ENCODE measurements at regions not wholly inside any gene's neighbourhood (a gene's known extent, or its start where the extent isn't known, plus 50 kb on each side); places are given as distances from the start of the nearest gene placed in this dataset.

- ATAC-seq (no peak), DNase-seq (no peak)
- intact Hi-C loops (cut with DNase I): loop anchor here in 3 of 10 donors (5.0 to 10.0 kb wide), 3 partner anchors 347 to 357 kb away; no protein-coding TSS in a partner anchor
- Histone ChIP-seq H3K9me3 (peaks cover 0 to 11% (median 0%) of the 10 kb centered on the region in 11 donors), H3K27ac (no peak overlapping the region), H3K27me3 (no peaks in the 10 kb centered on the region), H3K4me3 (no peak overlapping the region), H3K4me1 (peaks cover 0 to 42% (median 18%) of the 10 kb centered on the region in 9 donors), H3K36me3 (no peaks in the 10 kb centered on the region)
- 92 to 98% methylated on average over 2 of the region's 2 CpGs for WGBS, 2 donors
- TF ChIP-seq CTCF (IDR thresholded peaks at IDR 0.05): no peak
Observed at GRCh38 chr10:44042075-44042770, 342.7 kb downstream of the CXCL12 start.

- 67 to 72% methylated on average over 3 of the region's 3 CpGs for WGBS, 2 donors
- peaks cover 0 to 11% (median 0%) of the 10 kb centered on the region in 11 donors for H3K9me3 ChIP-seq
- ATAC-seq: no peak
Observed at GRCh38 chr10:44039599-44039998, 345.3 kb downstream of the CXCL12 start.

GRCh38 chr10:44036425-44036824, 348.5 kb downstream of the CXCL12 start:
- Histone ChIP-seq H3K36me3 (no peaks in the 10 kb centered on the region), H3K9me3 (peaks cover 0 to 10% (median 0%) of the 10 kb centered on the region in 11 donors), H3K27me3 (no peaks in the 10 kb centered on the region), H3K27ac (no peak overlapping the region), H3K4me1 (peaks cover 0 to 3% (median 0%) of the 10 kb centered on the region in 9 donors), H3K4me3 (no peak overlapping the region)
- 83 to 84% methylated on average over 3 of the region's 3 CpGs for WGBS, 2 donors
- intact Hi-C loops (cut with DNase I): loop anchor here in 1 of 10 donors (10.0 kb wide), 1 partner anchor 362 kb away; no protein-coding TSS in a partner anchor
- DNase-seq: no peak
- ATAC-seq: no peak
- TF ChIP-seq CTCF (IDR thresholded peaks at IDR 0.05): no peak

More at GRCh38 chr10:44039599-44039998, 345.3 kb downstream of the CXCL12 start:
- Histone ChIP-seq H3K27ac (no peak overlapping the region), H3K4me1 (peaks cover 0 to 17% (median 5%) of the 10 kb centered on the region in 9 donors), H3K4me3 (no peak overlapping the region), H3K36me3 (no peaks in the 10 kb centered on the region), H3K27me3 (no peaks in the 10 kb centered on the region)
- intact Hi-C loops (cut with DNase I): loop anchor here in 1 of 10 donors (10.0 kb wide), 1 partner anchor 365 kb away; no protein-coding TSS in a partner anchor
- no peak for DNase-seq
- no peak for TF ChIP-seq CTCF (IDR thresholded peaks at IDR 0.05)

GRCh38 chr10:44035474-44036197, 349.3 kb downstream of the CXCL12 start:
- H3K36me3 ChIP-seq: no peaks in the 10 kb centered on the region
- no peak for ATAC-seq
- WGBS, 2 donors: 83 to 86% methylated on average over 8 of the region's 8 CpGs

More at GRCh38 chr10:44035474-44036197, 349.3 kb downstream of the CXCL12 start:
- no peak for DNase-seq
- H3K4me3 ChIP-seq: no peak overlapping the region
- H3K27me3 ChIP-seq: no peaks in the 10 kb centered on the region
- no peak overlapping the region for H3K27ac ChIP-seq
- no peak for TF ChIP-seq CTCF (IDR thresholded peaks at IDR 0.05)
- peaks cover 0 to 6% (median 0%) of the 10 kb centered on the region in 9 donors for H3K4me1 ChIP-seq
- intact Hi-C loops (cut with DNase I): loop anchor here in 1 of 10 donors (10.0 kb wide), 1 partner anchor 361 kb away; no protein-coding TSS in a partner anchor
- peaks cover 0 to 5% (median 0%) of the 10 kb centered on the region in 11 donors for H3K9me3 ChIP-seq

Measured in heart right ventricle (tissue), 16 donors.